Hepatocyte (in vitro differentiated cells): ENCODE measurements at regions not wholly inside any gene's neighbourhood (a gene's known extent, or its start where the extent isn't known, plus 50 kb on each side); places are given as distances from the start of the nearest gene placed in this dataset.
"Not testable (repeated sequence)": the region's sequence is repeated elsewhere in the genome, so short reads cannot be mapped to it uniquely, and the experiment has no call there.

Experiments used
- CTCF ChIP-seq: fragments of 200-600 bp; sonication (generic); IDR thresholded peaks from 2 replicates; pipeline ENCODE4 v1.5.1; 2016; ENCODE audit warnings: antibody characterized with exemption, mild to moderate bottlenecking; ENCODE audit not compliant: poor library complexity
- EZH2 ChIP-seq: fragments of 200-600 bp; sonication (generic); IDR thresholded peaks from 2 replicates; pipeline ENCODE4 v1.6.1; 2016; ENCODE audit warnings: antibody characterized with exemption, mild to moderate bottlenecking, borderline replicate concordance
- EZH2phosphoT487 ChIP-seq: fragments of 200-600 bp; sonication (generic); IDR thresholded peaks from one replicate; pipeline ENCODE4 v1.6.1; 2018; ENCODE audit warnings: antibody characterized with exemption, mild to moderate bottlenecking, low read depth, moderate library complexity; ENCODE audit not compliant: unreplicated experiment, severe bottlenecking

GRCh38 chr14:105746800-105747502 is 220.6 kb downstream of the TMEM121 start:
- TF ChIP-seq CTCF, EZH2, EZH2phosphoT487: not testable (repeated sequence)
